Endothelial cell (in vitro differentiated cells): ENCODE measurements at regions not wholly inside any gene's neighbourhood (a gene's known extent, or its start where the extent isn't known, plus 50 kb on each side); places are given as distances from the start of the nearest gene placed in this dataset.

Experiments used
- DNase-seq: peaks from one replicate; pipeline ENCODE4 v3.0.0; 2021; ENCODE audit warnings: low spot score
- H3K27ac Mint-ChIP-seq: one replicate; pipeline ENCODE4 v1.8.0; 2021; ENCODE audit warnings: mixed read lengths, inconsistent platforms; ENCODE audit not compliant: unreplicated experiment
- H3K27me3 Mint-ChIP-seq: one replicate; pipeline ENCODE4 v1.8.0; 2021; ENCODE audit warnings: mild to moderate bottlenecking, moderate library complexity, mixed read lengths, inconsistent platforms; ENCODE audit not compliant: unreplicated experiment
- H3K36me3 Mint-ChIP-seq: one replicate; pipeline ENCODE4 v1.8.0; 2021; ENCODE audit warnings: mild to moderate bottlenecking, low read depth, mixed read lengths, inconsistent platforms; ENCODE audit not compliant: unreplicated experiment
- H3K4me1 Mint-ChIP-seq: one replicate; pipeline ENCODE4 v1.8.0; 2021; ENCODE audit warnings: mild to moderate bottlenecking, mixed read lengths, inconsistent platforms; ENCODE audit not compliant: unreplicated experiment
- H3K4me3 Mint-ChIP-seq: one replicate; pipeline ENCODE4 v1.8.0; 2021; ENCODE audit warnings: mild to moderate bottlenecking, mixed read lengths, inconsistent platforms; ENCODE audit not compliant: unreplicated experiment
- H3K9me3 Mint-ChIP-seq: one replicate; pipeline ENCODE4 v1.8.0; 2021; ENCODE audit warnings: mixed read lengths, inconsistent platforms; ENCODE audit not compliant: unreplicated experiment
- CTCF ChIP-seq: fragments of 200-600 bp; sonication (generic); IDR thresholded peaks from one replicate; pipeline ENCODE4 v1.5.0; 2021; ENCODE audit warnings: antibody characterized with exemption; ENCODE audit not compliant: unreplicated experiment

- DNase-seq: no peak
- no peak for TF ChIP-seq CTCF
- Mint-ChIP-seq H3K4me1 (no peaks in the 10 kb centered on the region), H3K27me3 (no peaks in the 10 kb centered on the region), H3K27ac (no peak overlapping the region), H3K4me3 (no peak overlapping the region), H3K36me3 (no peaks in the 10 kb centered on the region), H3K9me3 (no peaks in the 10 kb centered on the region)
These were observed 410.6 kb upstream of the DAB2 start for GRCh38 chr5:39835371-39835770.

- H3K27me3 Mint-ChIP-seq: no peaks in the 10 kb centered on the region
- no peaks in the 10 kb centered on the region for H3K9me3 Mint-ChIP-seq
- peaks cover 3% of the 10 kb centered on the region for H3K4me1 Mint-ChIP-seq
- no peak overlapping the region for H3K4me3 Mint-ChIP-seq
- TF ChIP-seq CTCF: no peak
- H3K36me3 Mint-ChIP-seq: no peaks in the 10 kb centered on the region
- DNase-seq: no peak
- H3K27ac Mint-ChIP-seq: no peak overlapping the region
These were observed 404.7 kb upstream of the DAB2 start for GRCh38 chr5:39829441-39829840.

DNA sequence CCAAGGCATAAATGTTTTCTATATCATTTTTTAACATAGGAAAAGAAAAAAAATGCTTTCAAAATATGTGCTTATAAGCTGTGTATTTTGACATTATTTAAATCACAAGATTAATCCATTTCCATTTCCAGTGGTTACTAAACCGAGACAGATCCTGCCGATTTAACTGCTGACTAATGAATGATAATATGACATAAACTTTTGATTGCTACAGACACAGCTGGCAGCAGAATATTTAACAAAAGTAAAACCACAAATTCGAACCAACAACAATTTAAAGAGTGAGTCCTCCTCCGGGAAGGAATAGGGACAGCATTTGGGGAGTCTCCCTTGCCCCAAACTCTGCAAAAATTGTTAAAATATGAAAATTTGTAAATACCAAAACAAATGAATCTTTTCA, 401.3 kb upstream of the DAB2 start:
- H3K36me3 Mint-ChIP-seq: no peaks in the 10 kb centered on the region
- H3K27me3 Mint-ChIP-seq: no peaks in the 10 kb centered on the region
- no peak for TF ChIP-seq CTCF
- no peak for DNase-seq
- no peaks in the 10 kb centered on the region for H3K9me3 Mint-ChIP-seq
- H3K4me3 Mint-ChIP-seq: no peak overlapping the region
- H3K4me1 Mint-ChIP-seq: peaks cover 3% of the 10 kb centered on the region
- no peak overlapping the region for H3K27ac Mint-ChIP-seq

DNA sequence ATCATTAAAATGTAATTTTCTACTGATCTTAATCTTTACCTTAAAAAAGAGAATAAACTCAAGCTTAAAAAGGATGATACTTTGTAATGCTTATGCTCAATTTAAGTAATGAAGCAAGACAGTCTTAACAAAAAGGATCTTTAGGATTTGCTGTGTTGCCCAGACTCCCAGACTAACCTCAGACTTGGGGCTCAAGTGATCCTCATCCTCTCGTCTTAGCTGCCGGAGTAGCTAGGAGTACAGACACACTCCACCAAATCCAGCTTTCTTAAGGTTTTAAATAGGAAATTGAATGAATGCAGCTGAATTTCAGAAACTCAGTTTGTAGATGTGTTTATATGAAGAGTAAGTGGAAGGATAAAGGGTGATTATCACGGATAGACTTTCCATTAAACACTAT, 400.5 kb upstream of the DAB2 start:
- no peak overlapping the region for H3K4me3 Mint-ChIP-seq
- H3K27me3 Mint-ChIP-seq: no peaks in the 10 kb centered on the region
- TF ChIP-seq CTCF: no peak
- H3K4me1 Mint-ChIP-seq: peaks cover 3% of the 10 kb centered on the region
- DNase-seq: no peak
- H3K9me3 Mint-ChIP-seq: no peaks in the 10 kb centered on the region
- no peaks in the 10 kb centered on the region for H3K36me3 Mint-ChIP-seq
- no peak overlapping the region for H3K27ac Mint-ChIP-seq

GRCh38 chr5:39822020-39822419, 397.2 kb upstream of the DAB2 start:
- H3K27me3 Mint-ChIP-seq: peaks cover 4% of the 10 kb centered on the region
- TF ChIP-seq CTCF: no peak
- H3K27ac Mint-ChIP-seq: no peak overlapping the region
- DNase-seq: no peak
- no peak overlapping the region for H3K4me3 Mint-ChIP-seq
- H3K36me3 Mint-ChIP-seq: no peaks in the 10 kb centered on the region
- H3K9me3 Mint-ChIP-seq: no peaks in the 10 kb centered on the region
- H3K4me1 Mint-ChIP-seq: no peaks in the 10 kb centered on the region
